ENCODE measurements at regions not wholly inside any gene's neighbourhood (a gene's known extent, or its start where the extent isn't known, plus 50 kb on each side); places are given as distances from the start of the nearest gene placed in this dataset.

GRCh38 chr2:204258890-204259289 lies 286.4 kb upstream of the PARD3B start:
- no peak for TF ChIP-seq USF2 (CRISPR knock-in tag; IDR thresholded peaks at IDR 0.05)
- no peak for TF ChIP-seq CREB1 (CRISPR knock-in tag; IDR thresholded peaks at IDR 0.05)
- no peak for TF ChIP-seq CTCF (IDR thresholded peaks at IDR 0.05)
- TF ChIP-seq ZBTB43 (CRISPR knock-in tag; IDR thresholded peaks at IDR 0.05): no peak
- no peak for TF ChIP-seq ZNF317 (CRISPR knock-in tag; IDR thresholded peaks at IDR 0.05; ENCODE audit: borderline replicate concordance, low read depth)
- TF ChIP-seq ZNF138 (CRISPR knock-in tag; conservative IDR thresholded peaks at IDR 0.05): no peak
- TF ChIP-seq FOXP1 (CRISPR knock-in tag; IDR thresholded peaks at IDR 0.05; ENCODE audit: borderline replicate concordance): no peak
- TF ChIP-seq TCF7 (CRISPR knock-in tag; IDR thresholded peaks at IDR 0.05; ENCODE audit: low read depth): no peak
- TF ChIP-seq PRDM15 (CRISPR knock-in tag; IDR thresholded peaks at IDR 0.05): no peak
- no peak for TF ChIP-seq SMAD4 (CRISPR knock-in tag; IDR thresholded peaks at IDR 0.05)
